Posterior cingulate gyrus (tissue), 11 donors: ENCODE measurements at regions not wholly inside any gene's neighbourhood (a gene's known extent, or its start where the extent isn't known, plus 50 kb on each side); places are given as distances from the start of the nearest gene placed in this dataset.
"Not testable (repeated sequence)": the region's sequence is repeated elsewhere in the genome, so short reads cannot be mapped to it uniquely, and the experiment has no call there.

Experiments
- DNase-seq, 10 donors: peaks; one replicate each; pipeline versions ENCODE4 v3.0.0 to v3.0.0-alpha.2; 2020 to 2021; ENCODE audit warnings: mixed read lengths in 3 of 10
- intact Hi-C: fragments of 100-400 bp; cut with DNase I; formaldehyde crosslinking; loops from one replicate; pipeline ENCODE4 v1.15.1; 2023

- intact Hi-C loops: no loop called here
- peak in 3 of 10 donors; percentile 3 to 85 (median 10) for DNase-seq
Measured at GRCh38 chr15:96629511-96629910, 299.0 kb downstream of the NR2F2 start.

- intact Hi-C loops: no loop called here
- DNase-seq: no peak
Measured at GRCh38 chr15:96638793-96639192, 308.3 kb downstream of the NR2F2 start.

GRCh38 chr15:96645796-96646195 is 315.3 kb downstream of the NR2F2 start:
- no peak for DNase-seq
- intact Hi-C loops: no loop called here

- no peak for DNase-seq
- intact Hi-C loops: no loop called here
Measured at GRCh38 chr15:96648866-96649265, 318.4 kb downstream of the NR2F2 start.

GRCh38 chr15:96657096-96657495 is 326.6 kb downstream of the NR2F2 start:
- DNase-seq: no peak
- intact Hi-C loops: no loop called here

GRCh38 chr15:96666979-96667378 is 336.5 kb downstream of the NR2F2 start:
- DNase-seq, intact Hi-C loops: not testable (repeated sequence)

GRCh38 chr15:96670389-96670788 is 339.9 kb downstream of the NR2F2 start:
- intact Hi-C loops: no loop called here
- DNase-seq: no peak

GRCh38 chr15:96672629-96673028 is 342.1 kb downstream of the NR2F2 start:
- intact Hi-C loops: no loop called here
- DNase-seq: no peak

- intact Hi-C loops: no loop called here
- DNase-seq: no peak
Measured at GRCh38 chr15:96678386-96678785, 347.9 kb downstream of the NR2F2 start.

- intact Hi-C loops: no loop called here
- no peak for DNase-seq
Measured at GRCh38 chr15:96687388-96688107, 357.0 kb downstream of the NR2F2 start.

- intact Hi-C loops: no loop called here
- no peak for DNase-seq
Measured at GRCh38 chr15:96690733-96691132, 360.2 kb downstream of the NR2F2 start.

- intact Hi-C loops: no loop called here
- no peak for DNase-seq
Measured at GRCh38 chr15:96692826-96693225, 362.3 kb downstream of the NR2F2 start.

GRCh38 chr15:96693515-96693914 is 363.0 kb downstream of the NR2F2 start:
- DNase-seq: no peak
- intact Hi-C loops: no loop called here

GRCh38 chr15:96693990-96694517 is 363.6 kb downstream of the NR2F2 start:
- no peak for DNase-seq
- intact Hi-C loops: no loop called here

- intact Hi-C loops: no loop called here
- no peak for DNase-seq
Measured at GRCh38 chr15:96695426-96695825, 364.9 kb downstream of the NR2F2 start.

GRCh38 chr15:96699871-96700401 is 369.4 kb downstream of the NR2F2 start:
- intact Hi-C loops: no loop called here
- no peak for DNase-seq

GRCh38 chr15:96700555-96700954 is 370.1 kb downstream of the NR2F2 start:
- DNase-seq: no peak
- intact Hi-C loops: no loop called here

GRCh38 chr15:96701443-96701842 is 370.9 kb downstream of the NR2F2 start:
- intact Hi-C loops: no loop called here

GRCh38 chr15:96701877-96702276 is 371.4 kb downstream of the NR2F2 start:
- no peak for DNase-seq
- intact Hi-C loops: no loop called here

More at GRCh38 chr15:96701443-96701842, 370.9 kb downstream of the NR2F2 start:
- no peak for DNase-seq

GRCh38 chr15:96702589-96702988 is 372.1 kb downstream of the NR2F2 start:
- DNase-seq: no peak
- intact Hi-C loops: no loop called here

GRCh38 chr15:96703091-96703490 is 372.6 kb downstream of the NR2F2 start:
- intact Hi-C loops: no loop called here

More at GRCh38 chr15:96703091-96703490, 372.6 kb downstream of the NR2F2 start:
- DNase-seq: no peak
